Neural progenitor cell (in vitro differentiated cells): ENCODE measurements at regions not wholly inside any gene's neighbourhood (a gene's known extent, or its start where the extent isn't known, plus 50 kb on each side); places are given as distances from the start of the nearest gene placed in this dataset.
"Not testable (repeated sequence)": the region's sequence is repeated elsewhere in the genome, so short reads cannot be mapped to it uniquely, and the experiment has no call there.

Source experiments
- DNase-seq: peaks from one replicate; pipeline ENCODE4 v3.0.0-alpha.2; 2016; ENCODE audit warnings: low spot score
- H2AFZ ChIP-seq: fragments of 200-600 bp; sonication (generic); replicated peaks from 2 replicates; pipeline ENCODE4 v1.6.1; 2016; ENCODE audit warnings: antibody characterized with exemption
- H3F3A ChIP-seq: fragments of 200-600 bp; sonication (generic); 2 replicates; pipeline ENCODE4 v1.6.1; 2016; ENCODE audit warnings: antibody characterized with exemption, low read depth
- H3K27ac ChIP-seq: fragments of 200-600 bp; sonication (generic); 2 replicates; pipeline ENCODE4 v1.5.1; 2016; ENCODE audit warnings: mild to moderate bottlenecking
- H3K27me3 ChIP-seq: fragments of 200-600 bp; sonication (generic); 2 replicates; pipeline ENCODE4 v1.6.1; 2016; ENCODE audit warnings: mild to moderate bottlenecking, moderate library complexity
- H3K36me3 ChIP-seq: fragments of 200-600 bp; sonication (generic); 2 replicates; pipeline ENCODE4 v1.5.1; 2016
- H3K4me1 ChIP-seq: fragments of 200-600 bp; sonication (generic); 2 replicates; pipeline ENCODE4 v1.6.1; 2016; ENCODE audit warnings: mixed run types
- H3K4me2 ChIP-seq: fragments of 200-600 bp; sonication (generic); 2 replicates; pipeline ENCODE4 v1.6.1; 2016
- H3K4me3 ChIP-seq: fragments of 200-600 bp; sonication (generic); 2 replicates; pipeline ENCODE4 v1.5.1; 2016
- H3K79me2 ChIP-seq: fragments of 200-600 bp; sonication (generic); 2 replicates; pipeline ENCODE4 v1.6.1; 2016; ENCODE audit warnings: low read depth
- H3K9ac ChIP-seq: fragments of 200-600 bp; sonication (generic); 2 replicates; pipeline ENCODE4 v1.6.1; 2016
- H3K9me3 ChIP-seq: fragments of 200-600 bp; sonication (generic); 2 replicates; pipeline ENCODE4 v1.5.1; 2016; ENCODE audit warnings: low read depth
- H4K20me1 ChIP-seq: fragments of 200-600 bp; sonication (generic); 2 replicates; pipeline ENCODE4 v1.6.1; 2016; ENCODE audit warnings: low read depth
- H3K27ac Mint-ChIP-seq: 3 replicates; pipeline ENCODE4 v1.8.0; 2021; ENCODE audit warnings: mixed read lengths
- H3K27me3 Mint-ChIP-seq: 2 replicates; pipeline ENCODE4 v1.8.0; 2022; ENCODE audit warnings: low read depth, mild to moderate bottlenecking, inconsistent platforms, moderate library complexity, mixed read lengths; ENCODE audit not compliant: insufficient read depth
- H3K36me3 Mint-ChIP-seq: 3 replicates; pipeline ENCODE4 v1.8.0; 2021; ENCODE audit warnings: mixed read lengths
- H3K4me1 Mint-ChIP-seq: 3 replicates; pipeline ENCODE4 v1.8.0; 2021; ENCODE audit warnings: mixed read lengths
- H3K4me3 Mint-ChIP-seq: 3 replicates; pipeline ENCODE4 v1.8.0; 2021; ENCODE audit warnings: mild to moderate bottlenecking, moderate library complexity, mixed read lengths
- H3K9me3 Mint-ChIP-seq: 3 replicates; pipeline ENCODE4 v1.8.0; 2020; ENCODE audit warnings: mixed read lengths
- EZH2 ChIP-seq: fragments of 200-600 bp; sonication (generic); IDR thresholded peaks from 2 replicates; pipeline ENCODE4 v1.6.1; 2017; ENCODE audit warnings: antibody characterized with exemption, mild to moderate bottlenecking, moderate library complexity
- EZH2phosphoT487 ChIP-seq: fragments of 200-600 bp; sonication (generic); IDR thresholded peaks from 2 replicates; pipeline ENCODE4 v1.6.1; 2017; ENCODE audit warnings: antibody characterized with exemption
- TF ChIP-seq, protein P1 (sequence below): fragments of 200-600 bp; sonication (generic); IDR thresholded peaks from 2 replicates; pipeline ENCODE4 v1.5.1; 2017; ENCODE audit warnings: antibody characterized with exemption, mild to moderate bottlenecking

DNA sequence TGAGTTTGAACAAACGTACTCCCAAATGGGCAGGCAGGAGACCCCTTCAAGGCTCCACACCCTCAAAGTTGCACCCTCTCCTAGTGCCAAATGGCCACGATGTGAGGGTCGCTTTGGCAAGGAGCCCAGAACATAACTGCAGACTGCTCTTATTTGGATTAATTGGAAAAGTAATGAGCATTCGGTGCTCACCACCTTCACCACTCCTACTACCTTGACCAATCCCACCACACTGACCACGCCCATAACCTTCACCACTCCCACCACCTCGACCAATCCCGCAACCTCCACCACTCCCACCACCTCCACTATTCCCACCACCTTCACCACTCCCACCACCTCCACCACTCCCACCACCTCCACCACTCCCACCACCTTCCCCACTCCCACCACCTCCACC, 94.7 kb upstream of the PAX2 start:
- H2AFZ ChIP-seq: no peak overlapping the region
- TF ChIP-seq, protein P1, sequence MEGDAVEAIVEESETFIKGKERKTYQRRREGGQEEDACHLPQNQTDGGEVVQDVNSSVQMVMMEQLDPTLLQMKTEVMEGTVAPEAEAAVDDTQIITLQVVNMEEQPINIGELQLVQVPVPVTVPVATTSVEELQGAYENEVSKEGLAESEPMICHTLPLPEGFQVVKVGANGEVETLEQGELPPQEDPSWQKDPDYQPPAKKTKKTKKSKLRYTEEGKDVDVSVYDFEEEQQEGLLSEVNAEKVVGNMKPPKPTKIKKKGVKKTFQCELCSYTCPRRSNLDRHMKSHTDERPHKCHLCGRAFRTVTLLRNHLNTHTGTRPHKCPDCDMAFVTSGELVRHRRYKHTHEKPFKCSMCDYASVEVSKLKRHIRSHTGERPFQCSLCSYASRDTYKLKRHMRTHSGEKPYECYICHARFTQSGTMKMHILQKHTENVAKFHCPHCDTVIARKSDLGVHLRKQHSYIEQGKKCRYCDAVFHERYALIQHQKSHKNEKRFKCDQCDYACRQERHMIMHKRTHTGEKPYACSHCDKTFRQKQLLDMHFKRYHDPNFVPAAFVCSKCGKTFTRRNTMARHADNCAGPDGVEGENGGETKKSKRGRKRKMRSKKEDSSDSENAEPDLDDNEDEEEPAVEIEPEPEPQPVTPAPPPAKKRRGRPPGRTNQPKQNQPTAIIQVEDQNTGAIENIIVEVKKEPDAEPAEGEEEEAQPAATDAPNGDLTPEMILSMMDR: no peak
- no peak for TF ChIP-seq EZH2
- TF ChIP-seq EZH2phosphoT487: no peak
- no peak overlapping the region for H3K27ac ChIP-seq
- no peak overlapping the region for H3K27ac Mint-ChIP-seq
- H3K9me3 ChIP-seq: no peaks in the 10 kb centered on the region
- H3K9ac ChIP-seq: no peak overlapping the region
- peaks cover 37% of the 10 kb centered on the region for H3K4me1 ChIP-seq
- H3K27me3 ChIP-seq: peaks cover 89% of the 10 kb centered on the region
- peaks cover 40% of the 10 kb centered on the region for H3K27me3 Mint-ChIP-seq
- H3K4me2 ChIP-seq: no peak overlapping the region
- peaks cover 8% of the 10 kb centered on the region for H3K9me3 Mint-ChIP-seq
- H3F3A ChIP-seq: peaks cover 19% of the 10 kb centered on the region
- no peak for DNase-seq
- peaks cover 27% of the 10 kb centered on the region for H4K20me1 ChIP-seq
- H3K36me3 Mint-ChIP-seq: peaks cover 2% of the 10 kb centered on the region
- H3K36me3 ChIP-seq: no peaks in the 10 kb centered on the region
- no peak overlapping the region for H3K4me3 Mint-ChIP-seq
- peaks cover 33% of the 10 kb centered on the region for H3K4me1 Mint-ChIP-seq
- no peaks in the 10 kb centered on the region for H3K79me2 ChIP-seq
- H3K4me3 ChIP-seq: no peak overlapping the region

GRCh38 chr10:100651099-100651498, 94.3 kb upstream of the PAX2 start:
- not testable (repeated sequence) for H3K79me2 ChIP-seq, H2AFZ ChIP-seq, H3K36me3 Mint-ChIP-seq, H3K4me2 ChIP-seq, H3K4me3 ChIP-seq, H3K9me3 ChIP-seq, DNase-seq, H3K9ac ChIP-seq, H3K36me3 ChIP-seq, H3K9me3 Mint-ChIP-seq, H3K27ac ChIP-seq, H3K27ac Mint-ChIP-seq, H3K4me3 Mint-ChIP-seq
- peaks cover 39% of the 10 kb centered on the region for H3K4me1 ChIP-seq
- H3K27me3 Mint-ChIP-seq: peaks cover 42% of the 10 kb centered on the region
- H3F3A ChIP-seq: peaks cover 21% of the 10 kb centered on the region
- H3K4me1 Mint-ChIP-seq: peaks cover 33% of the 10 kb centered on the region
- peaks cover 89% of the 10 kb centered on the region for H3K27me3 ChIP-seq
- H4K20me1 ChIP-seq: peaks cover 31% of the 10 kb centered on the region

DNA sequence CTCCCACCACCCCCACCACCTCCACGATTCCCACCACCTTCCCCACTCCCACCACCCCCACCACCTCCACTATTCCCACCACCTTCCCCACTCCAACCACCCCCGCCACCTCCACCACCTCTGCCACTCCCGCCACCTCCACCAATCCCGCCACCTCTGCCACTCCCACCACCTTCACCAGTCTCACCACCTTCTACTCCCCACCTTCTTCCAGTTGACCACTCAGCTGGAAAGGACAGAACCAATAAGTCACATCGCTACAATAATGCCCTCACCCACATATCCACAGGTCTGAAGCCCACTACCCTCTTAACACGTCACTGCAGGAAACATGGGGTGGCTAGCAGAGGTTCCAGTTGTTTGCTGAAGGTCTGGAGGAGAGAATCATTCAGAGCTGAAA, 93.5 kb upstream of the PAX2 start:
- H3K4me3 Mint-ChIP-seq: no peak overlapping the region
- H3K4me1 ChIP-seq: peaks cover 36% of the 10 kb centered on the region
- H3K36me3 Mint-ChIP-seq: peaks cover 2% of the 10 kb centered on the region
- H3K79me2 ChIP-seq: no peaks in the 10 kb centered on the region
- H3K9ac ChIP-seq: no peak overlapping the region
- DNase-seq: no peak
- TF ChIP-seq EZH2phosphoT487: no peak
- no peak for TF ChIP-seq EZH2
- TF ChIP-seq, protein P1: no peak
- H3K27me3 ChIP-seq: peaks cover 89% of the 10 kb centered on the region
- H4K20me1 ChIP-seq: peaks cover 38% of the 10 kb centered on the region
- H3K4me1 Mint-ChIP-seq: peaks cover 27% of the 10 kb centered on the region
- H3K9me3 Mint-ChIP-seq: peaks cover 8% of the 10 kb centered on the region
- H2AFZ ChIP-seq: no peak overlapping the region
- H3K27ac Mint-ChIP-seq: no peak overlapping the region
- H3K4me2 ChIP-seq: no peak overlapping the region
- peaks cover 38% of the 10 kb centered on the region for H3K27me3 Mint-ChIP-seq
- H3K4me3 ChIP-seq: no peak overlapping the region
- no peaks in the 10 kb centered on the region for H3K9me3 ChIP-seq
- H3K27ac ChIP-seq: no peak overlapping the region
- no peaks in the 10 kb centered on the region for H3K36me3 ChIP-seq
- peaks cover 22% of the 10 kb centered on the region for H3F3A ChIP-seq

DNA sequence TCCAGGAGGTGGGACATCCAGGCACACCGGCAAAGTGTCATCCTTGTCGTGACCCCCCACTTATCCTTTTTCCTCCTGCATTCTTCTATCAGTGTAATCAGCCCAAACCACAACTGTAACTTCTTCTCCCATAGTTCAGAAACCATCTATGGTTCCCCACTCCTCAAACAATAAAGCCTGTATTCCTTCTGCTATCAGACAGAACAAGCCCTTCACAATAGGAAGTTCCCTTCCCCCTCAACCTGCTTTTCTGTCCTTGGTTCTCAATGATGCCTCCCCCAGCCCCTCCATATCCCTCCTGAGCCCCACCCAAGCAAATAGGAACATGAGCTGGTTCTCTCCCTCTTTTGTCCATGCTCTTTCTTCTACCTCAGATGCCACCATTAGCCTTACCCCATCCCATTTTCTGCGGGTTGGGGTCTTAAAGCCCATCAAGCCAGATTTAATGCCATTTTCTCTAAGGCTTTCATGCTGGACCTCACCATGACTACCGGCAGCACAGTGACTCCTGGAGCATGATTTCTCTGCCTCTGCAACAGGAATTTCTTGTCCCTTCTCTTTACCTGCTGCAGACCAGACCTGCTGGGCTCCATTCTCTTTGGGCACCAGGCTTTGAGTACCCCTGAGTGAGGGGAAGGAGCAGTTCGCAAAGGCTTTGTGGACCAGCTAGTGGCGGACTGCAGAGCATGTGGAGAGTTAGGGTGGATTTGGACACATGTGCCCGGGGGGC, 92.8 kb upstream of the PAX2 start:
- Histone ChIP-seq H3K4me3 (no peak overlapping the region), H3K9ac (no peak overlapping the region), H3F3A (peaks cover 25% of the 10 kb centered on the region), H3K36me3 (no peaks in the 10 kb centered on the region), H3K27me3 (peaks cover 89% of the 10 kb centered on the region), H4K20me1 (peaks cover 42% of the 10 kb centered on the region), H3K9me3 (no peaks in the 10 kb centered on the region), H3K4me2 (no peak overlapping the region), H3K27ac (no peak overlapping the region), H2AFZ (no peak overlapping the region), H3K79me2 (no peaks in the 10 kb centered on the region), H3K4me1 (peaks cover 36% of the 10 kb centered on the region)
- H3K4me3 Mint-ChIP-seq: peak overlapping the region; percentile 18
- H3K4me1 Mint-ChIP-seq: peaks cover 31% of the 10 kb centered on the region
- H3K27me3 Mint-ChIP-seq: peaks cover 43% of the 10 kb centered on the region
- H3K27ac Mint-ChIP-seq: peak overlapping the region; percentile 30
- DNase-seq: no peak
- peaks cover 2% of the 10 kb centered on the region for H3K36me3 Mint-ChIP-seq
- TF ChIP-seq, protein P1: no peak
- no peak for TF ChIP-seq EZH2phosphoT487
- TF ChIP-seq EZH2: no peak
- peaks cover 8% of the 10 kb centered on the region for H3K9me3 Mint-ChIP-seq
